ENCODE measurements at regions not wholly inside any gene's neighbourhood (a gene's known extent, or its start where the extent isn't known, plus 50 kb on each side); places are given as distances from the start of the nearest gene placed in this dataset.

- no peak for DNase-seq
Measured at GRCh38 chr11:15379483-15379882, 264.8 kb downstream of the INSC start.

GRCh38 chr11:15390857-15391256 lies 276.1 kb downstream of the INSC start:
- DNase-seq = no peak

- no peak for DNase-seq
Measured at GRCh38 chr11:15396778-15397177, 282.1 kb downstream of the INSC start.

DNA sequence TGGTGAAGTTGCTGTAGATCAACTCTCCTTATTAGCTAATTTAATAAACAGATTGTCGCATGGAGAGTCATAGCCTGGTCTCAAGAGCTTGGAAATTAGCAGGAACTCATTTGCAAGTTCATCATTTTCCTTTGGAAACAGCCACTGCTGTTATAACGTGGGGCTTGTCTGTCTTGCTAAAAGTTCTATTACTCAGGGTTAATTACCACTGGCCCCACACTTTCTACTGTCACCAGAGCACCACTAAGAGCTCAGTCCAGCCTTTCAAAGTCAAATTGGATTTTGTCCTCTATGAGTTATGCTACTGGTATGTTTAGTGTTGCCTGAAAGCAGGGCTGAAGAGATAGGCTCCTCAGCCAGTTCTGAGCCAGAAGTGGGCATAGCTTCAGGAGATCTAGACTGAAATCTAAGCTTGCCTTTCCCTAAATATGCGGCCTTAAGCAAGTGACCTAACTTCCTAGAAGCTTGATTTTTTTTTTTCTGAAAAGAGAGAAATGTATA lies 292.2 kb downstream of the INSC start:
- no peak for DNase-seq

DNA sequence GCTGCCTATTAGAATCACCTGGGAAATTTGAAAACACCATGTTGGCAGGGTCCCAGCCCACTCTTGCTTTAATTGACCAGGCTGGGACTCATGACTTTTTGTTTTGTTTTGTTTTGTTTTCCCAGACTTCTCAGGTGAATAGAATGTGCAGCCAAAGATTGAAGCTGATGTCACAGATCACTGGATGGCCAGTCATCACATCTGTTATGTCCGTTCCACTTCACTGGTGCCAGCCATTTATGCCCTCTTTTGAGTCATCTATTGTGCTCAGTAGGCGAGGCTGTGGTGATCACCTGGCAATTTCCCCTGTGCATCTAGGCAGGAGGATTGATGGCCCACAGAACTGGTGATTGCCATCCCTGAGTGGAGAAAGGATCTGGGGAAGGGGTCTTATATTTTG lies 297.3 kb downstream of the INSC start:
- DNase-seq = no peak

- DNase-seq = no peak
Measured at GRCh38 chr11:15418921-15419320, 304.2 kb downstream of the INSC start.

- no peak for DNase-seq
Measured at GRCh38 chr11:15419696-15420095, 305.0 kb downstream of the INSC start.

- DNase-seq = no peak
Measured at GRCh38 chr11:15430381-15430780, 315.7 kb downstream of the INSC start.

GRCh38 chr11:15434529-15434928 lies 319.8 kb downstream of the INSC start:
- DNase-seq = no peak

DNA sequence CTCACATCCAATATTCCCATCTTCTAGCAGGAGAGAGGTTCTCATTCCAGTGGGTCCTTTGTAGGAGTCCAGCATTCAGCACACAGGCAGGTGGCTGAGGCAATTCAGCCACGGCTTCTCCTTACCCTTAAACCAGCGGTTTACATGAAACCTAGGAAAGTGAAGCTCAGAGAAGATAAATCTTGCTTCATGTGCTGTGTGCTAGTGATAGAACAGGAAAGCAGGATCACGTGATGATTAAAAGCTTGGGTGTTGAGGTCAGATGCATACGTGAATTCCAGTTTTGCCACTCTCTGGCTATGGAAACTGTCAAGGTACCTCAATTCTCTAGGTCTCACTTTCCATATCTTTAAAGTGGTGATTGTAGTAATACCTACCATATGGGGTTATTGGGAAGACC lies 331.6 kb downstream of the INSC start:
- DNase-seq = no peak

DNA sequence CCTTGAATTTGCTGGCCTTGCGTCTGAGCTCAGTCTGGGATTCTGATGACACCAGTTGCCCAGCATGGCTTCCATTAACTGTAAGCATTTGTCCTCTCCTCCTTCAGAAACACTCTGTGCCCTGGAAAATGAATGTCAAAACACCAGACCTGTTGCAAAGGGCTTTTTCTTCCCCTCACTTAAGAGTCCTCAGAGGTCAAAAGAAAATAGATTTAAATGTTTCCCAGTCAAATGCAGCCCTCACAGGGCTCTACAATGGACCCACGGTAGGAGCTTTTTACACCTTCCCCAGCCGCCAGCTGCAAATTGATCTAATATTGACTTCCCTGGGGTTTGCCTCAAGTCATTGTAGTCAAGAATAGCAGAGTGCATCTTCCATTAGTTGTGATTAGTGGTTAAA lies 332.2 kb downstream of the INSC start:
- no peak for DNase-seq

DNA sequence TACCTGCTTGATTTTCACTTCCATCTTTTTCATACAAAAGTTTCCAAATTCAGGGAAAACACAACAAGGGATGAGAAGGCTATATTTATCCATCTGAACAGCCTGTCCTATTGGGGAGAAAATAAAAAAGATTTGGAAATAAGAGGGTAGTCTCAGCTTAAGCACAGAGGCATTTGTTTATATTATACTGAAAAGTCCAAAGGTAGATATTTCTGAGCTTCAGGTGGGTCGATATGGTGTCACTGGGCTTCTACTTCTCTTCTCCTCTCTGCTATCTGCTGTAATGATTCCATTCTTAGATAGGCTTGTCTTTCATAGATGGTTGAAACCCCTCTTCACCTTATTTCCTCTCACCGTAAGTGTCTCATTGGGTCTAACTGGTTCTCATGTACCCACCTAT lies 337.0 kb downstream of the INSC start:
- DNase-seq = no peak

GRCh38 chr11:15453211-15453765 lies 338.6 kb downstream of the INSC start:
- DNase-seq = no peak

DNA sequence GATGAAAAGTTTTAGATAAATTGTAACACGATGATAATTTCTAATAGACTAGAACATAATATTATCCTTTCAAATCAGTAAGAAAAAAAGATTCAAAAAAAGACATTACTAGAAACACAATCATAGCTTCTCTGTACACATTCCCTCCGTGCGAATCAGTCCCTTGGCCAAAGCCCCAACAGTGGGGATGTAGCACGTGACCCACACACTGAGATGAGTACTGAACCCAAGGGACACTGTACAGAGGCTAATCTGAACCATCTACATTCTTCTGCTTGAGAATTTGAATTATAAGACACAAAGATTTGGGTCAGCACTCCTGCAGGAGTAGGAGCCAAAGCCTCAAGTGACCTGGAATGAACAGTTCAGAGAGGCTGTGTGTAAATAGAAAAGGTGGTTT lies 353.7 kb downstream of the INSC start:
- no peak for DNase-seq

DNA sequence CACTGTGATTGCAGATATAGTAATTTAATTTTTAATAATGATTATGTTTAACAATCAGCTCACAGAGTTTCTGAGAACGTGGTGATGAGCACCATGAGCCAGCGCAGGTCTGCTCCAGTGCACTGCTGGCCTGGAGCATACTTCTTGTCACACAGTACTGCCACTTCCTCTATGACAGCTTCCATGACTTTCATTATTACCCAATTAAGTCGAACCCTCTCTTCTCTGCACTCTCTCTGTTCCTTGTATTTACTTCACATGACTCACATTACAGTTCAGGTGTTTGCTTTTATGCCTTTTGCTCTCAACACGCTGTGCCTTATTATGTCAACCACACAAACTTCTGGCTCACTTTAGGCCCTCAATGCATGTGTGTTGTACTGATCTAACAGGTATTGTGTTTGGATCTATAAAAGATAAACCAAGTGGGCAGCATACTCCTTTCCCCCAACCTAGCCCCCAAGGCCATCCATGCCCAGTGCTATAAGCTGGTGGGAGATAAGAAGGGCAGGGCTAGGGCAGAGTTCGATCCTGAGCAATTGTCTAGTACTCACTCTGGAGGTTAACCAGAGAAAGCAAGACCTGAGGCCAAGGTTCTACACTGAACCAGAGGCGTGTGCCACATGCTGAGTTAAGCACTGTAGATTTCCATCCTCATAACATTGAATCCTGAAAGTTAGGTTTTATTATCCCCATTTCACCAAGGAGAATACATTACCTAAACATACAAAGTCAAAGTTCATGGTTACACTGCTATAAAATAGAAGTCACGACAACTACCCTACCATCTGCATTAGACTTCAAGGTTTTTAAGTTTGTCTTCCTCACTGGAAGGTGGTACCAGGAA lies 356.5 kb downstream of the INSC start:
- no peak for DNase-seq

DNA sequence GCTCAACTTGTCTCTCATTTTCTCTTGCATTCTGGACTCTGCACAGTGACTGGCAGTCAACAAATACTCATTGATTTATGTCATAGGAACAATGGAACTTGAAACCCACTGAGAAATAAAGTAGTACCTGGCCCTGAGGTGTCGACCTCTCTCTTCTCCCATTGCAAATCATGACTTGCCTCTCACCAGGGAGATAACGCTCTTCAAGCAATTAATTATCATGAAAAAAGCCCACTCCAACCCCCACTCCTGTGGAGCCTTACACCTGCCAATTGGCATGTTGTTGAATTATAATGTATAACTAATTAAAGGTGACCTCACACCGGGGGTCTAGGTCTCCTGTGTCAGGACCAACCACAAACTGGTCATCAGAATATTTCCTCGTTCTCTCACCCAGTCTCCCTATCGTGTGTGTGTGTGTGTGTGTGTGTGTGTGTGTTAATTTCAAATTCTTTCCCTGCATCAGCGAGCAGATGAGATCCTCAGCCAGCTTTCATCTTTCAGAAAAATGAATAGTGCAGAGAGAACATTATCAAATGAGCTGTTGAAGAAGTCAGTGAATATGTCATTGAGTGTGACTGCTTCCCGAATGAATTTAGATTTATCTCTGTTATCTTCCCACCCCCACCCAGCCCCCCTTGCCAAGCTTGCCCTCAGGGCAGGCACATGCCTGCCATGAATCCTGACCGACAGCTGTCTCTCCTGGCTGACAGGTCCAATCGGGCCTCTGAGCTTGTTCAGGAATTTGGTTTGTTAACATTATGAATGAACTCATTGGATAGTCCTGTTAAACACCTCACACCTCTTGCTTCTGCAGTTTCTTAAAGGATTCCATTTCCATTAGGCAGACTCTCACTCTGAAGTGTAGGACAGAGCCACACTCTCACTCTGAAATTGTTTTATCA lies 357.4 kb downstream of the INSC start:
- DNase-seq = no peak

GRCh38 chr11:15473954-15474837 lies 359.5 kb downstream of the INSC start:
- no peak for DNase-seq

GRCh38 chr11:15476371-15476917 lies 361.7 kb downstream of the INSC start:
- no peak for DNase-seq

DNA sequence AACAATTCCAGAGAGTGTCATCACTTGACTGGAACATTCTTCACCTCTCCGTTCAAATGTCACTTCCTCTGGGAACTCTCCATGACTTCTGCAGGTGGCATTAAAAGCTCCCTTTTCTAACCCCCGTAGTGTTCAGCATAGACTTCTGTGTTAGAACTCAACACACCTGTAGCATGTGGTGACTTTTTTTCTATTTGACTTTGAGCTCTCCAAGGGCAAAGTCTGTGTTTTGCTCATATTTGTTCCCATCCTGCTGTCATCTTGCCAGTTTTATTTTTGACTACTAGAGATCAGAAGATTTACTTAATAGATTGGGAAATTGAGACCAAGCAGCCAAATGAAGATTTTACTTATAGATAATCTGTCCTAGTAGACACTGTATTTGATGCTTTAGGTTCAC lies 367.1 kb downstream of the INSC start:
- DNase-seq = no peak

DNA sequence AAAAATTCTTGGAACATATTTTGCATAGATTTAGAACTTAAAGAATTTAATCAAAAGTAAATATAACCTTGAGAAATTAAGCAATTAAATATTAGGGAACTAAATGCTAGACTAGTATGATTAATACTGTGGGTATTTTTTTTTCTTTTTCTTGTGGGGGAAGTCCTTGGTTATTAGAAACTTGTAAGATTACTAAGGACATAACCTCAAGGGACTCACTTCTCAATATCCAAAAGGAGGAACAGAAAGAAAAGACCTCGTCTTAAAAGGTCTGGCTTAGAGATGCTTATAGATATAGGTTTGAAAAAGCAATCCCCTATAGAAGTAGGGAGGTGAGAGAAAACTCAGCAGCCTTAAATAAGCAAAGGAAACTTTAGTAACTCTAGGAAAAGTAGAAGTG lies 368.5 kb downstream of the INSC start:
- no peak for DNase-seq

DNA sequence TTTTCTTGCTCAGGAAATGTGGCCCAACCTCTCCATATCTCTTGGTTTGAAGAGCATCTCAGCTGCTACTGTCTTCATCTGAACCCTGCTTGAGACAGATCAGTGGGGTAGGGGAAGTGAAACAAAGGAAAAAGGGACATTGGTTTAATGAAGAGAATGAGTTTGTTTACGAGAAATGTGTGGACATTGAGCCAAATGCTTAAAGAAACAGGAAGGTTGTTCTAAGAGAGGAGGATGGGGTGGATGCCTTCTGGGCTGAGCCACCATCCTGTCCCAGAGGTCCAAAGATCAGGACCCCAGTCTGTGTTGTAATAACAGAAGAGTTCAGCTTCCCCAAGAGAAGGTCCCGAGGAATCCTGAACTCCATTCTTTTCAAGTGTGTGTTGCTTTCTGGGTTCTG lies 369.7 kb downstream of the INSC start:
- no peak for DNase-seq

GRCh38 chr11:15485432-15485831 lies 370.7 kb downstream of the INSC start:
- no peak for DNase-seq

Measured in effector CD4-positive, alpha-beta T cell (primary cell).